Loucy (cell line): ENCODE measurements at regions not wholly inside any gene's neighbourhood (a gene's known extent, or its start where the extent isn't known, plus 50 kb on each side); places are given as distances from the start of the nearest gene placed in this dataset.

Source experiments
- H2AFZ ChIP-seq: fragments of 200-600 bp; sonication (generic); 2 replicates; pipeline ENCODE4 v1.6.0; 2016; ENCODE audit warnings: antibody characterized with exemption, mild to moderate bottlenecking, low read length, moderate library complexity
- H3F3A ChIP-seq: fragments of 200-600 bp; 2 replicates; pipeline ENCODE4 v1.6.0; 2016; ENCODE audit warnings: antibody characterized with exemption, low read depth, mild to moderate bottlenecking
- H3K27me3 ChIP-seq: fragments of 200-600 bp; sonication (generic); 2 replicates; pipeline ENCODE4 v1.6.1; 2014; ENCODE audit warnings: low read length, mild to moderate bottlenecking; ENCODE audit not compliant: insufficient read depth, poor library complexity, severe bottlenecking
- H3K36me3 ChIP-seq: fragments of 200-600 bp; sonication (generic); 2 replicates; pipeline ENCODE4 v1.6.1; 2016; ENCODE audit warnings: low read length; ENCODE audit not compliant: insufficient read depth
- H3K4me1 ChIP-seq: fragments of 200-600 bp; sonication (generic); 2 replicates; pipeline ENCODE4 v1.5.1; 2014; ENCODE audit warnings: low read length, mild to moderate bottlenecking; ENCODE audit not compliant: insufficient read depth, poor library complexity, severe bottlenecking
- H3K4me2 ChIP-seq: fragments of 200-600 bp; sonication (generic); 2 replicates; pipeline ENCODE4 v1.6.0; 2014; ENCODE audit warnings: antibody characterized with exemption, low read length, low read depth, mild to moderate bottlenecking; ENCODE audit not compliant: poor library complexity, severe bottlenecking
- H3K4me3 ChIP-seq: fragments of 200-600 bp; sonication (generic); 2 replicates; pipeline ENCODE4 v1.5.1; 2014; ENCODE audit warnings: low read length, mild to moderate bottlenecking, mixed read lengths; ENCODE audit not compliant: poor library complexity, severe bottlenecking
- H3K79me2 ChIP-seq: fragments of 200-600 bp; sonication (generic); 2 replicates; pipeline ENCODE4 v1.6.1; 2014; ENCODE audit warnings: low read length; ENCODE audit not compliant: insufficient read depth
- H3K9ac ChIP-seq: fragments of 200-600 bp; sonication (generic); 2 replicates; pipeline ENCODE4 v1.6.0; 2014; ENCODE audit warnings: mild to moderate bottlenecking, low read depth, low read length, moderate library complexity; ENCODE audit not compliant: poor library complexity, severe bottlenecking
- H3K9me2 ChIP-seq: fragments of 200-600 bp; sonication (generic); replicated peaks from 2 replicates; pipeline ENCODE4 v1.6.1; 2016; ENCODE audit warnings: low read depth, low read length, mixed read lengths
- H3K9me3 ChIP-seq: fragments of 200-600 bp; sonication (generic); 2 replicates; pipeline ENCODE4 v1.6.1; 2014; ENCODE audit warnings: mild to moderate bottlenecking, antibody characterized with exemption, low read length, low read depth; ENCODE audit not compliant: insufficient read depth
- H4K20me1 ChIP-seq: fragments of 200-600 bp; sonication (generic); 2 replicates; pipeline ENCODE4 v1.6.0; 2014; ENCODE audit warnings: antibody characterized with exemption, low read length, mild to moderate bottlenecking; ENCODE audit not compliant: insufficient read depth, poor library complexity, severe bottlenecking
- EZH2phosphoT487 ChIP-seq: fragments of 200-600 bp; IDR thresholded peaks from 2 replicates; pipeline ENCODE4 v1.6.1; 2018; ENCODE audit warnings: antibody characterized with exemption, mild to moderate bottlenecking, moderate library complexity, borderline replicate concordance
- TF ChIP-seq, protein P1 (sequence below): fragments of 200-600 bp; sonication (generic); conservative IDR thresholded peaks from 2 replicates; pipeline ENCODE4 v1.5.1; 2014; ENCODE audit warnings: mild to moderate bottlenecking, antibody characterized with exemption, low read length

DNA sequence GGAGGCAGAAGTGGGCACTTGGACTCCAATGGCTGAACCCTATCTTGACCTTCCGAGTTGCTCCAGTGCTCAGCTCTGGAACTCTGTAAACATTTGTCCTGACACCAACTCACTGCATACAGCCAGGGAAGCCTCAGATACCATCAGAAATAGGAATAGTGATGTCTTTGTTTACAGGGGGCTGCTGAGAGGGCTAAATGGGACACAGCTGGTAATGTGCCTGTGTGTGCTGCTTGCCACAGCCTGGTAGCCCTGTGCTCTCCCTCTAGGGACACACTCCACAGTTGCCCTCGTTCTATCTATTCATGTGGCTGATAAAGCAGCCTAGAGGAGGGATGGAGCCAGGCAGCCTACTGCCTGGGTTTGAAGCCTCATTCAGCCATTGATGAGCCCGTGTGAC is 559.8 kb downstream of the MIAT start:
- H3K9me3 ChIP-seq, result 0 out of 2 replicates have a peak, but pooled peaks cover 2% of the 10 kb centered on the region
- H3K4me3 ChIP-seq, result no peak overlapping the region
- no peak overlapping the region for H2AFZ ChIP-seq
- H3K9me2 ChIP-seq, result no peaks in the 10 kb centered on the region
- H3K36me3 ChIP-seq, result no peaks in the 10 kb centered on the region
- H3K27me3 ChIP-seq, result no peaks in the 10 kb centered on the region
- H4K20me1 ChIP-seq, result no peaks in the 10 kb centered on the region
- no peak overlapping the region for H3K9ac ChIP-seq
- no peaks in the 10 kb centered on the region for H3K79me2 ChIP-seq
- no peaks in the 10 kb centered on the region for H3K4me1 ChIP-seq
- H3K4me2 ChIP-seq, result no peak overlapping the region
- no peaks in the 10 kb centered on the region for H3F3A ChIP-seq
- TF ChIP-seq, protein P1, sequence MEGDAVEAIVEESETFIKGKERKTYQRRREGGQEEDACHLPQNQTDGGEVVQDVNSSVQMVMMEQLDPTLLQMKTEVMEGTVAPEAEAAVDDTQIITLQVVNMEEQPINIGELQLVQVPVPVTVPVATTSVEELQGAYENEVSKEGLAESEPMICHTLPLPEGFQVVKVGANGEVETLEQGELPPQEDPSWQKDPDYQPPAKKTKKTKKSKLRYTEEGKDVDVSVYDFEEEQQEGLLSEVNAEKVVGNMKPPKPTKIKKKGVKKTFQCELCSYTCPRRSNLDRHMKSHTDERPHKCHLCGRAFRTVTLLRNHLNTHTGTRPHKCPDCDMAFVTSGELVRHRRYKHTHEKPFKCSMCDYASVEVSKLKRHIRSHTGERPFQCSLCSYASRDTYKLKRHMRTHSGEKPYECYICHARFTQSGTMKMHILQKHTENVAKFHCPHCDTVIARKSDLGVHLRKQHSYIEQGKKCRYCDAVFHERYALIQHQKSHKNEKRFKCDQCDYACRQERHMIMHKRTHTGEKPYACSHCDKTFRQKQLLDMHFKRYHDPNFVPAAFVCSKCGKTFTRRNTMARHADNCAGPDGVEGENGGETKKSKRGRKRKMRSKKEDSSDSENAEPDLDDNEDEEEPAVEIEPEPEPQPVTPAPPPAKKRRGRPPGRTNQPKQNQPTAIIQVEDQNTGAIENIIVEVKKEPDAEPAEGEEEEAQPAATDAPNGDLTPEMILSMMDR, result no peak
- TF ChIP-seq EZH2phosphoT487, result no peak

GRCh38 chr22:27218012-27218920 is 560.9 kb downstream of the MIAT start:
- no peak for TF ChIP-seq EZH2phosphoT487
- TF ChIP-seq, protein P1, result no peak

DNA sequence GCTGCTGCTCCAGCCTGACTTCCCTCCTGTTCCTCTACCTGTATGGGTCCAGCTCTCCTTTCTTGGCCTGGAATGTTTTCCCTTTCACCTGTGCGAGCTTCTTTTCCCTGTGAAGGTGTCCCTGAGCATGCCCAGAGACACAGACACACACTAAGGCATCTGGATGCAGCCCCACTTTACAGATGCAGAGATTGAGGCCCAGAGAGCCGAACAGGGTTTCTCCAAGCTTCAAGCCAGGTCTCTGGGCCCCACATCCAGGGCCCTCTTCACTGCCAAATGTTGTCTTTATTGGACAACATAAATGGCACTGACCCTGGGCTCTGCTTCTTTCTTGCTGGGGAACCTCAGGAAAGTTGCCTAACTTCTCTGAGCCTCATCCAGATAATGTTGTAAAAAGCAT is 561.6 kb downstream of the MIAT start:
- no peaks in the 10 kb centered on the region for H4K20me1 ChIP-seq
- no peaks in the 10 kb centered on the region for H3K9me2 ChIP-seq
- no peaks in the 10 kb centered on the region for H3K27me3 ChIP-seq
- 0 out of 2 replicates have a peak, but pooled peaks cover 2% of the 10 kb centered on the region for H3K9me3 ChIP-seq
- no peaks in the 10 kb centered on the region for H3F3A ChIP-seq
- no peaks in the 10 kb centered on the region for H3K4me1 ChIP-seq
- no peak overlapping the region for H3K4me3 ChIP-seq
- H3K36me3 ChIP-seq, result no peaks in the 10 kb centered on the region
- no peaks in the 10 kb centered on the region for H3K79me2 ChIP-seq
- H3K9ac ChIP-seq, result no peak overlapping the region
- no peak overlapping the region for H2AFZ ChIP-seq
- no peak for TF ChIP-seq EZH2phosphoT487
- TF ChIP-seq, protein P1, result no peak
- H3K4me2 ChIP-seq, result no peak overlapping the region

More at GRCh38 chr22:27218012-27218920, 560.9 kb downstream of the MIAT start:
- Histone ChIP-seq H3K4me1 (no peaks in the 10 kb centered on the region), H2AFZ (no peak overlapping the region), H3F3A (no peaks in the 10 kb centered on the region), H4K20me1 (no peaks in the 10 kb centered on the region), H3K9me2 (no peaks in the 10 kb centered on the region), H3K9ac (no peak overlapping the region), H3K9me3 (0 out of 2 replicates have a peak, but pooled peaks cover 2% of the 10 kb centered on the region), H3K79me2 (no peaks in the 10 kb centered on the region), H3K36me3 (no peaks in the 10 kb centered on the region), H3K4me3 (no peak overlapping the region), H3K4me2 (no peak overlapping the region), H3K27me3 (no peaks in the 10 kb centered on the region)
